Body of pancreas (tissue), 4 donors: ENCODE measurements at regions not wholly inside any gene's neighbourhood (a gene's known extent, or its start where the extent isn't known, plus 50 kb on each side); places are given as distances from the start of the nearest gene placed in this dataset.

ENCODE experiments used
- POLR2A ChIP-seq, 3 donors: fragments of 450-650 bp; IDR thresholded peaks; one replicate each; pipeline ENCODE4 v1.6.1; 2016; ENCODE audit warnings: antibody characterized with exemption in 3 of 3, mild to moderate bottlenecking in 2 of 3
- TF ChIP-seq, protein P1 (sequence below), 7 experiments: fragments of 450-650 bp in 4 of 7; fragments of 200-600 bp in 3 of 7; sonication (generic) in 3 of 7; IDR thresholded peaks; one replicate each; pipeline ENCODE4 v1.5.1; 2016 to 2019; ENCODE audit warnings: antibody characterized with exemption in 7 of 7

- TF ChIP-seq, protein P1, sequence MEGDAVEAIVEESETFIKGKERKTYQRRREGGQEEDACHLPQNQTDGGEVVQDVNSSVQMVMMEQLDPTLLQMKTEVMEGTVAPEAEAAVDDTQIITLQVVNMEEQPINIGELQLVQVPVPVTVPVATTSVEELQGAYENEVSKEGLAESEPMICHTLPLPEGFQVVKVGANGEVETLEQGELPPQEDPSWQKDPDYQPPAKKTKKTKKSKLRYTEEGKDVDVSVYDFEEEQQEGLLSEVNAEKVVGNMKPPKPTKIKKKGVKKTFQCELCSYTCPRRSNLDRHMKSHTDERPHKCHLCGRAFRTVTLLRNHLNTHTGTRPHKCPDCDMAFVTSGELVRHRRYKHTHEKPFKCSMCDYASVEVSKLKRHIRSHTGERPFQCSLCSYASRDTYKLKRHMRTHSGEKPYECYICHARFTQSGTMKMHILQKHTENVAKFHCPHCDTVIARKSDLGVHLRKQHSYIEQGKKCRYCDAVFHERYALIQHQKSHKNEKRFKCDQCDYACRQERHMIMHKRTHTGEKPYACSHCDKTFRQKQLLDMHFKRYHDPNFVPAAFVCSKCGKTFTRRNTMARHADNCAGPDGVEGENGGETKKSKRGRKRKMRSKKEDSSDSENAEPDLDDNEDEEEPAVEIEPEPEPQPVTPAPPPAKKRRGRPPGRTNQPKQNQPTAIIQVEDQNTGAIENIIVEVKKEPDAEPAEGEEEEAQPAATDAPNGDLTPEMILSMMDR (IDR thresholded peaks at IDR 0.05) = no peak
- no peak for TF ChIP-seq POLR2A (IDR thresholded peaks at IDR 0.05)
Measured at GRCh38 chr11:104340590-104340989, 176.6 kb upstream of the PDGFD start.
